CD14-positive monocyte (primary cell): ENCODE measurements at regions not wholly inside any gene's neighbourhood (a gene's known extent, or its start where the extent isn't known, plus 50 kb on each side); places are given as distances from the start of the nearest gene placed in this dataset.

Experiments
- DNase-seq, 3 donors: peaks; one replicate each; pipeline ENCODE4 v3.0.0-alpha.2; 2011 to 2022
- H2AFZ ChIP-seq: 2 replicates; pipeline ENCODE4 v1.6.0; 2012; ENCODE audit warnings: mild to moderate bottlenecking, low read depth, low read length, inconsistent platforms; ENCODE audit not compliant: insufficient read depth, poor library complexity, severe bottlenecking
- H3K27ac ChIP-seq, 2 donors: 1 replicate in 1 of 2; 2 replicates in 1 of 2; pipeline ENCODE4 v1.5.1; 2012 to 2013; ENCODE audit warnings: low read length in 2 of 2, control low read depth in 1 of 2, inconsistent platforms in 1 of 2, low read depth in 1 of 2, mild to moderate bottlenecking in 1 of 2
- H3K27me3 ChIP-seq, 2 donors: one replicate each; pipeline versions ENCODE4 v1.6.0 to v1.6.1; 2011 to 2013; ENCODE audit warnings: low read length in 2 of 2; ENCODE audit not compliant: control insufficient read depth in 2 of 2, insufficient read depth in 2 of 2
- H3K36me3 ChIP-seq, 2 donors: replicated peaks in 1 of 2; 1 replicate in 1 of 2; 2 replicates in 1 of 2; pipeline versions ENCODE4 v1.5.1 to v1.6.1; 2012 to 2013; ENCODE audit warnings: low read length in 2 of 2, control low read depth in 1 of 2, inconsistent platforms in 1 of 2, mild to moderate bottlenecking in 1 of 2; ENCODE audit not compliant: insufficient read depth in 2 of 2, control insufficient read depth in 1 of 2
- H3K4me1 ChIP-seq, 2 donors: 1 replicate in 1 of 2; 2 replicates in 1 of 2; pipeline versions ENCODE4 v1.5.1 to v1.6.1; 2012 to 2013; ENCODE audit warnings: low read length in 2 of 2, control low read depth in 1 of 2, inconsistent platforms in 1 of 2, mild to moderate bottlenecking in 1 of 2, moderate library complexity in 1 of 2; ENCODE audit not compliant: insufficient read depth in 2 of 2, control insufficient read depth in 1 of 2
- H3K4me2 ChIP-seq: replicated peaks from 2 replicates; pipeline ENCODE3; 2012; ENCODE audit warnings: low read length, moderate library complexity, mild to moderate bottlenecking; ENCODE audit not compliant: poor library complexity, severe bottlenecking; ENCODE audit errors: extremely low read depth
- H3K4me3 ChIP-seq, 3 experiments: fragments of 200-600 bp in 1 of 3; sonication (generic) in 1 of 3; replicated peaks in 1 of 3; 1 replicate in 2 of 3; 2 replicates in 1 of 3; pipeline ENCODE4 v1.5.1; 2011 to 2013; ENCODE audit warnings: low read length in 3 of 3, mild to moderate bottlenecking in 3 of 3, control low read depth in 2 of 3, low read depth in 2 of 3, inconsistent platforms in 1 of 3, moderate library complexity in 1 of 3
- H3K79me2 ChIP-seq: 2 replicates; pipeline ENCODE4 v1.6.0; 2012; ENCODE audit warnings: mild to moderate bottlenecking, control low read depth, inconsistent platforms, low read length, moderate library complexity; ENCODE audit not compliant: insufficient read depth
- H3K9ac ChIP-seq: 2 replicates; pipeline ENCODE4 v1.6.0; 2017; ENCODE audit warnings: low read length, mild to moderate bottlenecking; ENCODE audit not compliant: insufficient read depth, poor library complexity, severe bottlenecking
- H3K9me3 ChIP-seq, 2 donors: replicated peaks in 1 of 2; 1 replicate in 1 of 2; 2 replicates in 1 of 2; pipeline versions ENCODE4 v1.5.1 to v1.6.1; 2012 to 2013; ENCODE audit warnings: low read length in 2 of 2, control low read depth in 1 of 2; ENCODE audit not compliant: control insufficient read depth in 1 of 2, insufficient read depth in 1 of 2
- H4K20me1 ChIP-seq: 2 replicates; pipeline ENCODE4 v1.6.0; 2012; ENCODE audit warnings: mild to moderate bottlenecking, low read length, control low read depth, moderate library complexity; ENCODE audit not compliant: insufficient read depth
- H3K27ac Mint-ChIP-seq, 7 donors: one replicate each; pipeline ENCODE4 v1.8.0; 2020; ENCODE audit warnings: mild to moderate bottlenecking in 7 of 7, mixed read lengths in 7 of 7, moderate library complexity in 6 of 7, inconsistent platforms in 2 of 7
- H3K27me3 Mint-ChIP-seq, 3 donors: one replicate each; pipeline ENCODE4 v1.8.0; 2021 to 2022; ENCODE audit warnings: low read depth in 3 of 3, mild to moderate bottlenecking in 3 of 3, mixed read lengths in 3 of 3, moderate library complexity in 3 of 3, inconsistent platforms in 1 of 3
- H3K36me3 Mint-ChIP-seq, 2 donors: one replicate each; pipeline ENCODE4 v1.8.0; 2020; ENCODE audit warnings: mixed read lengths in 2 of 2, inconsistent platforms in 1 of 2, mild to moderate bottlenecking in 1 of 2
- H3K4me1 Mint-ChIP-seq: one replicate; pipeline ENCODE4 v1.8.0; 2020; ENCODE audit warnings: mild to moderate bottlenecking, mixed read lengths
- H3K4me3 Mint-ChIP-seq, 2 donors: one replicate each; pipeline ENCODE4 v1.8.0; 2020; ENCODE audit warnings: mild to moderate bottlenecking in 2 of 2, mixed read lengths in 2 of 2, moderate library complexity in 1 of 2
- H3K9me3 Mint-ChIP-seq, 7 donors: one replicate each; pipeline ENCODE4 v1.8.0; 2020 to 2022; ENCODE audit warnings: mixed read lengths in 7 of 7, mild to moderate bottlenecking in 6 of 7, moderate library complexity in 6 of 7, inconsistent platforms in 2 of 7
- CTCF ChIP-seq: fragments of 200-600 bp; IDR thresholded peaks from one replicate; pipeline ENCODE4 v1.8.0; 2022; ENCODE audit warnings: antibody characterized with exemption, mild to moderate bottlenecking
- WGBS: methylation state at CpG from one replicate; pipeline ENCODE4 v1.1.5; 2013; ENCODE audit warnings: missing lambda C conversion rate; ENCODE audit not compliant: insufficient coverage; 5-methylcytosine and 5-hydroxymethylcytosine counted together
- intact Hi-C, 2 donors: fragments of 100-400 bp; cut with micrococcal nuclease; formaldehyde crosslinking; loops; one replicate each; pipeline versions ENCODE4 v1.15.0 to v1.15.1; 2023

- no peak overlapping the region for H3K9ac ChIP-seq
- no peak overlapping the region for H3K4me2 ChIP-seq
- no peaks in the 10 kb centered on the region for H3K9me3 ChIP-seq
- H2AFZ ChIP-seq: no peak overlapping the region
- DNase-seq: no peak
- H3K36me3 Mint-ChIP-seq: no peaks in the 10 kb centered on the region
- H3K36me3 ChIP-seq: no peaks in the 10 kb centered on the region
- no peak for TF ChIP-seq CTCF
- H3K27me3 Mint-ChIP-seq: peaks cover 2 to 7% (median 5%) of the 10 kb centered on the region in 3 donors
- H3K79me2 ChIP-seq: no peaks in the 10 kb centered on the region
- no peak overlapping the region for H3K27ac ChIP-seq
- intact Hi-C loops: no loop called here
- no peaks in the 10 kb centered on the region for H3K4me1 ChIP-seq
- H3K4me3 Mint-ChIP-seq: no peak overlapping the region
- no peaks in the 10 kb centered on the region for H3K4me1 Mint-ChIP-seq
- H3K9me3 Mint-ChIP-seq: peaks cover 0 to 5% (median under 1%) of the 10 kb centered on the region in 7 donors
- H4K20me1 ChIP-seq: no peaks in the 10 kb centered on the region
- no peak overlapping the region for H3K27ac Mint-ChIP-seq
- H3K4me3 ChIP-seq: no peak overlapping the region
- no peaks in the 10 kb centered on the region for H3K27me3 ChIP-seq
Measured at GRCh38 chr1:233477359-233477758, 136.5 kb upstream of the KCNK1 start.

- DNase-seq: no peak
- H2AFZ ChIP-seq: no peak overlapping the region
- no peak for TF ChIP-seq CTCF
- H3K4me2 ChIP-seq: no peak overlapping the region
- Mint-ChIP-seq H3K36me3 (no peaks in the 10 kb centered on the region), H3K27ac (no peak overlapping the region), H3K4me3 (no peak overlapping the region), H3K4me1 (no peaks in the 10 kb centered on the region), H3K9me3 (peaks cover 0 to 5% (median 0%) of the 10 kb centered on the region in 7 donors), H3K27me3 (peaks cover 4 to 6% (median 4%) of the 10 kb centered on the region in 3 donors)
- H3K27ac ChIP-seq: no peak overlapping the region
- H3K79me2 ChIP-seq: no peaks in the 10 kb centered on the region
- H4K20me1 ChIP-seq: no peaks in the 10 kb centered on the region
- H3K36me3 ChIP-seq: no peaks in the 10 kb centered on the region
- no peaks in the 10 kb centered on the region for H3K9me3 ChIP-seq
- H3K27me3 ChIP-seq: no peaks in the 10 kb centered on the region
- no peak overlapping the region for H3K9ac ChIP-seq
- H3K4me3 ChIP-seq: no peak overlapping the region
- intact Hi-C loops: no loop called here
- no peaks in the 10 kb centered on the region for H3K4me1 ChIP-seq
- WGBS: no CpG with 5 or more reads among the region's 2 CpGs
Measured at GRCh38 chr1:233478611-233479010, 135.3 kb upstream of the KCNK1 start.
